Neuronal stem cell (in vitro differentiated cells): ENCODE measurements at regions not wholly inside any gene's neighbourhood (a gene's known extent, or its start where the extent isn't known, plus 50 kb on each side); places are given as distances from the start of the nearest gene placed in this dataset.
A peak's percentile ranks its signal among the peaks of the same experiment; 100 is the strongest.
"Not testable (repeated sequence)": the region's sequence is repeated elsewhere in the genome, so short reads cannot be mapped to it uniquely, and the experiment has no call there.

Experiments used
- DNase-seq: peaks from one replicate; pipeline ENCODE4 v3.0.0-alpha.2; 2013; ENCODE audit warnings: low spot score
- H2AFZ ChIP-seq: one replicate; pipeline ENCODE4 v1.6.1; 2013; ENCODE audit warnings: mild to moderate bottlenecking, low read length, inconsistent platforms
- H2AK5ac ChIP-seq: 2 replicates; pipeline ENCODE4 v1.6.1; 2013; ENCODE audit warnings: low read depth, mild to moderate bottlenecking, inconsistent platforms, low read length, moderate library complexity, mixed read lengths
- H2BK120ac ChIP-seq: 2 replicates; pipeline ENCODE4 v1.6.1; 2013; ENCODE audit warnings: low read depth, mild to moderate bottlenecking, inconsistent platforms, low read length, moderate library complexity, mixed read lengths
- H2BK12ac ChIP-seq: one replicate; pipeline ENCODE4 v1.6.1; 2013; ENCODE audit warnings: low read length, inconsistent platforms
- H2BK15ac ChIP-seq: 2 replicates; pipeline ENCODE4 v1.6.1; 2013; ENCODE audit warnings: mild to moderate bottlenecking, low read length, inconsistent platforms, mixed read lengths
- H2BK5ac ChIP-seq: one replicate; pipeline ENCODE4 v1.6.1; 2013; ENCODE audit warnings: inconsistent platforms, mild to moderate bottlenecking, low read length, moderate library complexity
- H3K14ac ChIP-seq: one replicate; pipeline ENCODE4 v1.6.1; 2013; ENCODE audit warnings: low read length, inconsistent platforms
- H3K18ac ChIP-seq: 2 replicates; pipeline ENCODE4 v1.6.1; 2013; ENCODE audit warnings: low read length, inconsistent platforms
- H3K23ac ChIP-seq: 2 replicates; pipeline ENCODE4 v1.6.1; 2013; ENCODE audit warnings: low read depth, mild to moderate bottlenecking, mixed read lengths, low read length, inconsistent platforms; ENCODE audit not compliant: poor library complexity
- H3K27ac ChIP-seq: replicated peaks from 3 replicates; pipeline ENCODE4 v1.5.1; 2013; ENCODE audit warnings: low read length, inconsistent platforms
- H3K27me3 ChIP-seq, 3 experiments: 2 replicates each; pipeline ENCODE4 v1.6.1; 2013; ENCODE audit warnings: low read length in 3 of 3, mild to moderate bottlenecking in 2 of 3, inconsistent platforms in 1 of 3, low read depth in 1 of 3, mixed read lengths in 1 of 3, moderate library complexity in 1 of 3; ENCODE audit not compliant: control insufficient read depth in 3 of 3, insufficient read depth in 3 of 3
- H3K36me3 ChIP-seq, 2 donors: replicated peaks in 1 of 2; 2 replicates each; pipeline ENCODE4 v1.6.1; 2013; ENCODE audit warnings: low read length in 2 of 2; ENCODE audit not compliant: control insufficient read depth in 2 of 2, insufficient read depth in 2 of 2
- H3K4ac ChIP-seq: 2 replicates; pipeline ENCODE4 v1.6.1; 2013; ENCODE audit warnings: inconsistent platforms, mild to moderate bottlenecking, low read length, moderate library complexity
- H3K4me1 ChIP-seq, 2 donors: 1 replicate in 1 of 2; 2 replicates in 1 of 2; pipeline ENCODE4 v1.6.1; 2013; ENCODE audit warnings: low read length in 2 of 2, low read depth in 1 of 2; ENCODE audit not compliant: control insufficient read depth in 2 of 2, insufficient read depth in 1 of 2
- H3K4me2 ChIP-seq: one replicate; pipeline ENCODE4 v1.6.1; 2013; ENCODE audit warnings: mild to moderate bottlenecking, low read length, inconsistent platforms; ENCODE audit not compliant: insufficient read depth, poor library complexity, severe bottlenecking
- H3K4me3 ChIP-seq, 2 donors: 2 replicates each; pipeline ENCODE4 v1.5.1; 2013; ENCODE audit warnings: low read length in 2 of 2, mild to moderate bottlenecking in 2 of 2, inconsistent platforms in 1 of 2, moderate library complexity in 1 of 2
- H3K79me1 ChIP-seq: one replicate; pipeline ENCODE4 v1.6.1; 2013; ENCODE audit warnings: low read depth, mild to moderate bottlenecking, inconsistent platforms, low read length, moderate library complexity
- H3K9ac ChIP-seq: one replicate; pipeline ENCODE4 v1.6.1; 2013; ENCODE audit warnings: mild to moderate bottlenecking, low read depth, low read length, inconsistent platforms; ENCODE audit not compliant: poor library complexity
- H3K9me3 ChIP-seq, 2 donors: replicated peaks in 1 of 2; 2 replicates each; pipeline versions ENCODE3 to v1.6.1; 2013; ENCODE audit warnings: low read length in 2 of 2, mild to moderate bottlenecking in 2 of 2, inconsistent platforms in 1 of 2, low read depth in 1 of 2, mixed read lengths in 1 of 2, moderate library complexity in 1 of 2; ENCODE audit not compliant: control insufficient read depth in 2 of 2, insufficient read depth in 1 of 2
- H4K8ac ChIP-seq: one replicate; pipeline ENCODE4 v1.6.1; 2013; ENCODE audit warnings: low read depth, mild to moderate bottlenecking, inconsistent platforms, low read length, moderate library complexity
- H4K91ac ChIP-seq: one replicate; pipeline ENCODE4 v1.6.1; 2013; ENCODE audit warnings: low read length, low read depth, mild to moderate bottlenecking, inconsistent platforms; ENCODE audit not compliant: poor library complexity
- WGBS, 2 donors: extraction: QIAGEN DNeasy Blood & Tissue Kit; methylation state at CpG; one replicate each; pipeline ENCODE4 v1.1.7; 2013; ENCODE audit warnings: missing lambda C conversion rate in 2 of 2, mixed read lengths in 1 of 2; ENCODE audit not compliant: insufficient read length in 2 of 2, insufficient replicate concordance in 1 of 2; ENCODE audit errors: extremely low coverage in 2 of 2; 5-methylcytosine and 5-hydroxymethylcytosine counted together

DNA sequence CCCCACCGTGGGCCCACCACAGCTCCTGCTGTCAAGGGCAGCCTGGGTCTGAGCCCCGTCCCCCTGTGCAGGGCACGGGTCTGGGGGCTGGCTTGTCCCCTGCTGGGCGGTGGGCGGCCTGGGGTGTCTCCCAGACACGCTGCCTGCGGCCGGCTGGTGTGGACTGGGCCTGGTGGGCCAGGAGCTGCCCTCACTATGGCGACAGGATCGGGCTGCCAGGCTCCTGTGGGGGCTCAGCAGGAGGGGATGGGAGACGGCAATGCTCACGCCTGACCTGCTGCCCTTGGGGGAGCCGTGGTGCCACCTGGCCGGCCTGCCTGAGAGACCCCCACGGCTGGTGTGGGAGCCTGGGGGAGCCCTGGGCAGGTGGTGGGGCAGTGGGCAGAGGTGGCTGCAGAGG is 156.1 kb downstream of the TMEM121 start:
- H3K9me3 ChIP-seq: peaks cover 0 to 12% of the 10 kb centered on the region in 2 donors
- not testable (repeated sequence) for H3K18ac ChIP-seq, H3K27me3 ChIP-seq, H3K4ac ChIP-seq, H3K79me1 ChIP-seq, H2BK15ac ChIP-seq, H2AK5ac ChIP-seq, H3K4me2 ChIP-seq, H3K4me1 ChIP-seq, DNase-seq, H2AFZ ChIP-seq, H2BK5ac ChIP-seq, H2BK12ac ChIP-seq, H3K4me3 ChIP-seq, H3K14ac ChIP-seq, H4K8ac ChIP-seq, H4K91ac ChIP-seq, H3K9ac ChIP-seq, H2BK120ac ChIP-seq, H3K27ac ChIP-seq, H3K36me3 ChIP-seq, H3K23ac ChIP-seq
- WGBS, 2 donors: no CpG with 5 or more reads among the region's 15 CpGs

DNA sequence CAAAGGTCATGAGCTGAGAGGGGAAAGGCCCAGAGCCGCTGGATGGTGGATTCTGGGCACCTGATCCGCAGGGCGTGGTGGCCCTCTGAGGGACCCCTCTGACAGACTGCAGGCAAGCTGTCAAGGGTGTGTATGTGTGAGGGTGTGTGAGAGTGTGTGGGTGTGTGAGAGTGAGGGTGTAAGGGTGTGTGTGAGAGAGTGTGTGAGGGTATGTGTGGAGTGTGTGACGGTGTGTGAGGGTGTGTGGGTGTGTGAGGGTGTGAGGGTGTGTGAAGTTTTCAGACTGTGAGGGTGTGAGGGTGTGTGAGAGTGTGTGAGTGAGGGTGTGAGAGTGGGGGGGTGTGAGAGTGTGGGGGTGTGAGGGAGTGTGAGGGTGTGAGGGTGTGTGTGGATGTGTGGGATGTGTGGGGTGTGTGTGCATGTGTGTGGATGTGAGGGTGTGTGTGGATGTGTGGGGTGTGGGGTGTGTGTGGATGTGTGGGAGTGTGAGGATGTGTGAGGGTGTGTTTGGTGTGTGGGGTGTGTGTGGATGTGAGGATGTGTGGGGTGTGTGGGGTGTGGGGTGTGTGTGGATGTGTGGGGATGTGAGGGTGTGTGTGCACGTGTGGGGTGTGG is 156.7 kb downstream of the TMEM121 start:
- no peak overlapping the region for H2AK5ac ChIP-seq
- no peak overlapping the region for H2BK15ac ChIP-seq
- H2AFZ ChIP-seq: no peak overlapping the region
- no peak overlapping the region for H2BK12ac ChIP-seq
- H3K4me1 ChIP-seq: no peaks in the 10 kb centered on the region
- H4K8ac ChIP-seq: no peak overlapping the region
- no peak overlapping the region for H3K18ac ChIP-seq
- no peak overlapping the region for H2BK120ac ChIP-seq
- DNase-seq: no peak
- H3K23ac ChIP-seq: no peak overlapping the region
- peaks cover 0 to 2% of the 10 kb centered on the region in 2 donors for H3K36me3 ChIP-seq
- no peak overlapping the region for H2BK5ac ChIP-seq
- peaks cover 0 to 13% of the 10 kb centered on the region in 2 donors for H3K9me3 ChIP-seq
- 100% methylated on average over 1 to 2 of the region's 5 CpGs for WGBS, 2 donors
- H3K27ac ChIP-seq: no peak overlapping the region
- H3K14ac ChIP-seq: no peak overlapping the region
- peak overlapping the region in 1 of 2 donors; percentile 63 for H3K4me3 ChIP-seq
- no peaks in the 10 kb centered on the region for H3K79me1 ChIP-seq
- no peak overlapping the region for H3K4me2 ChIP-seq
- H4K91ac ChIP-seq: no peak overlapping the region
- H3K4ac ChIP-seq: no peak overlapping the region
- H3K9ac ChIP-seq: no peak overlapping the region
- no peaks in the 10 kb centered on the region for H3K27me3 ChIP-seq

DNA sequence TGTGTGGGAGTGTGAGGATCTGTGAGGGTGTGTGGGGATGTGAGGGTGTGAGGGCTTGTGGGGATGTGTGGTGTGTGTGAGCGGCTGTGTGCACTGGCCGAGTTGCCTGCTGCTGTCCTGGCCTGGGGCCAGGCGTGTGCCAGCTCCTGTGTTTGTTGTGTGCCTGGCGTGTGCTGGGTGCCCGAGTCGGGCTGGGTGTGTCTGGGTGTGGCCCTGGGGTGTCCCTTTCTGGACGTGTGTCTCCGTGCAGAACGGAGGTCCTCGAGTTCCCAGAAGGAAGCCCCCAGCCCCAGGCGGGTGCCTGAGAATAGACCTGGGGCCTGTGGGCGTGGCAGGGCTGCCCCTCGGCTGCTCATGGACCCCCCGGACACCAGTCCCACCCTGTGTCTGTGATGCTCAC is 157.7 kb downstream of the TMEM121 start:
- H3K4ac ChIP-seq, H2BK15ac ChIP-seq, H2AFZ ChIP-seq, DNase-seq, H4K8ac ChIP-seq, H2BK120ac ChIP-seq, H4K91ac ChIP-seq, H3K4me3 ChIP-seq, H3K9ac ChIP-seq, H3K14ac ChIP-seq, H3K27me3 ChIP-seq, H3K79me1 ChIP-seq, H2BK5ac ChIP-seq, H2AK5ac ChIP-seq, H3K23ac ChIP-seq, H3K18ac ChIP-seq, H3K4me2 ChIP-seq, H3K27ac ChIP-seq, H2BK12ac ChIP-seq, H3K36me3 ChIP-seq, H3K4me1 ChIP-seq: not testable (repeated sequence)
- H3K9me3 ChIP-seq: peaks cover 0 to 17% of the 10 kb centered on the region in 2 donors
- WGBS, 2 donors: no CpG with 5 or more reads among the region's 14 CpGs

DNA sequence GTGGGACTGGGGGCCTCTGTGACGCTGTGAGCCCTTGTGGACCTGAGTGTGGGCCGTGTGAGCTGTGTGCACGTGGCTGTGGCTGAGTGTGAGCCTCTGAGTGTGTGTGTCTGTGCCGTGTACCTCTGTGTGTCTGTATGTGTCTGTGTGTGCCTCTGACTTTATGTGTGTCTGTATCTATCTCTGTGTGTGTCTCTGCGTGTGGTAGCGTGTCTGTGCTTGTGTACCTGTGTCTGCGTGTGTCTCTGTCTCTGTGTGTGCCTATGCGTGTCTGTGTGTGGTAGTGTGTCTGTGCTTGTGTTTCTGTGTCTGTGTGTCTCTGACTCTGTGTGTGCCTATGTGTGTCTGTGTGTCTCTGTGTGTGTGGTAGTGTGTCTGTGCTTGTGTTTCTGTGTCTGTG is 158.2 kb downstream of the TMEM121 start:
- H3K27ac ChIP-seq, H3K9ac ChIP-seq, DNase-seq, H4K91ac ChIP-seq, H2BK120ac ChIP-seq, H2BK5ac ChIP-seq, H2AFZ ChIP-seq, H3K4me2 ChIP-seq, H3K23ac ChIP-seq, H3K79me1 ChIP-seq, H3K4ac ChIP-seq, H3K18ac ChIP-seq, H3K4me1 ChIP-seq, H3K27me3 ChIP-seq, H2AK5ac ChIP-seq, H4K8ac ChIP-seq, H2BK12ac ChIP-seq, H3K36me3 ChIP-seq, H3K14ac ChIP-seq, H2BK15ac ChIP-seq: not testable (repeated sequence)
- peaks cover 0 to 20% of the 10 kb centered on the region in 2 donors for H3K9me3 ChIP-seq
- H3K4me3 ChIP-seq: peak overlapping the region in 1 of 2 donors; percentile 18
- no CpG with 5 or more reads among the region's 8 CpGs for WGBS, 2 donors
